ENCODE measurements at regions not wholly inside any gene's neighbourhood (a gene's known extent, or its start where the extent isn't known, plus 50 kb on each side); places are given as distances from the start of the nearest gene placed in this dataset.
"Not testable (repeated sequence)": the region's sequence is repeated elsewhere in the genome, so short reads cannot be mapped to it uniquely, and the experiment has no call there.

GRCh38 chr5:136547096-136547495 lies 181.8 kb upstream of the TRPC7 start:
- TF ChIP-seq POLR2A, EP300, CTCF (IDR thresholded peaks at IDR 0.05): not testable (repeated sequence)

Measured in tibial nerve (tissue), 4 donors.